Hepatocyte (in vitro differentiated cells): ENCODE measurements at regions not wholly inside any gene's neighbourhood (a gene's known extent, or its start where the extent isn't known, plus 50 kb on each side); places are given as distances from the start of the nearest gene placed in this dataset.

Source experiments
- DNase-seq: peaks from one replicate; pipeline ENCODE4 v3.0.0-alpha.2; 2016; ENCODE audit warnings: low spot score
- H2AFZ ChIP-seq: fragments of 200-600 bp; sonication (generic); 2 replicates; pipeline ENCODE4 v1.6.0; 2016; ENCODE audit warnings: antibody characterized with exemption, mild to moderate bottlenecking
- H3K27ac ChIP-seq: fragments of 200-600 bp; sonication (generic); 2 replicates; pipeline ENCODE4 v1.5.1; 2016; ENCODE audit warnings: mild to moderate bottlenecking
- H3K27me3 ChIP-seq: fragments of 200-600 bp; sonication (generic); 2 replicates; pipeline ENCODE4 v1.6.1; 2016
- H3K36me3 ChIP-seq: fragments of 200-600 bp; sonication (generic); replicated peaks from 2 replicates; pipeline ENCODE4 v1.5.1; 2016; ENCODE audit warnings: low read depth; ENCODE audit not compliant: insufficient read depth
- H3K4me1 ChIP-seq: fragments of 200-600 bp; sonication (generic); 2 replicates; pipeline ENCODE4 v1.5.1; 2016; ENCODE audit warnings: mild to moderate bottlenecking, moderate library complexity; ENCODE audit not compliant: insufficient read depth
- H3K4me2 ChIP-seq: fragments of 200-600 bp; sonication (generic); 2 replicates; pipeline ENCODE4 v1.6.0; 2016
- H3K4me3 ChIP-seq: fragments of 200-600 bp; sonication (generic); 2 replicates; pipeline ENCODE4 v1.5.1; 2016; ENCODE audit warnings: mild to moderate bottlenecking
- H3K79me2 ChIP-seq: fragments of 200-600 bp; sonication (generic); 2 replicates; pipeline ENCODE4 v1.6.0; 2017; ENCODE audit warnings: mild to moderate bottlenecking
- H3K9me2 ChIP-seq: fragments of 200-600 bp; sonication (generic); replicated peaks from 2 replicates; pipeline ENCODE4 v1.6.0; 2017; ENCODE audit warnings: mild to moderate bottlenecking; ENCODE audit not compliant: insufficient read depth
- H3K9me3 ChIP-seq: fragments of 200-600 bp; sonication (generic); 2 replicates; pipeline ENCODE4 v1.5.1; 2016; ENCODE audit warnings: low read depth, mild to moderate bottlenecking
- H4K20me1 ChIP-seq: fragments of 200-600 bp; sonication (generic); 2 replicates; pipeline ENCODE4 v1.6.0; 2016; ENCODE audit warnings: mild to moderate bottlenecking; ENCODE audit not compliant: insufficient read depth, poor library complexity, severe bottlenecking
- EZH2 ChIP-seq: fragments of 200-600 bp; sonication (generic); IDR thresholded peaks from 2 replicates; pipeline ENCODE4 v1.6.1; 2016; ENCODE audit warnings: antibody characterized with exemption, mild to moderate bottlenecking, borderline replicate concordance
- EZH2phosphoT487 ChIP-seq: fragments of 200-600 bp; sonication (generic); IDR thresholded peaks from one replicate; pipeline ENCODE4 v1.6.1; 2018; ENCODE audit warnings: antibody characterized with exemption, mild to moderate bottlenecking, low read depth, moderate library complexity; ENCODE audit not compliant: unreplicated experiment, severe bottlenecking
- WGBS: methylation state at CpG from one replicate; pipeline ENCODE4 v1.1.6; 2016; ENCODE audit warnings: low lambda C conversion rate; ENCODE audit errors: missing lambda C conversion rate; 5-methylcytosine and 5-hydroxymethylcytosine counted together
- TF ChIP-seq, protein P1 (sequence below): fragments of 200-600 bp; sonication (generic); IDR thresholded peaks from 2 replicates; pipeline ENCODE4 v1.5.1; 2016; ENCODE audit warnings: antibody characterized with exemption, mild to moderate bottlenecking; ENCODE audit not compliant: poor library complexity

DNA sequence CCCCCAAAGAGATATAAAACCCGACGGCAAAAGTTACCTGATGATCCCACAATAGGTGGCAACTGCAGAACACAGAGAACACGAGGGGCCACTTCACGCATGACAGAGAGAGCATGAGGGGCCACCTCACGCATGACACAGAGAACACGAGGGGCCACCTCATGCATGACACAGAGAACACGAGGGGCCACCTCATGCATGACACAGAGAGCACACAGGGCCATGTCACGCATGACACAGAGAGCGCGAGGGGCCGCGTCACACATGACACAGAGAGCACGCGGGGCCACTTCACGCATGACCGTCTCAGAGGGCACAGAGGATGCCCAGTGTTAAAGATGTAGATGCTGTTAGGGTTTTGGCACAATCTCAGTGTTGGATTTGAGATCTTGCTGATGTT is 1359.5 kb downstream of the TBC1D22A start:
- WGBS: 87% methylated on average over 16 of the region's 16 CpGs
- no peak overlapping the region for H3K4me2 ChIP-seq
- H2AFZ ChIP-seq: no peak overlapping the region
- TF ChIP-seq, protein P1, sequence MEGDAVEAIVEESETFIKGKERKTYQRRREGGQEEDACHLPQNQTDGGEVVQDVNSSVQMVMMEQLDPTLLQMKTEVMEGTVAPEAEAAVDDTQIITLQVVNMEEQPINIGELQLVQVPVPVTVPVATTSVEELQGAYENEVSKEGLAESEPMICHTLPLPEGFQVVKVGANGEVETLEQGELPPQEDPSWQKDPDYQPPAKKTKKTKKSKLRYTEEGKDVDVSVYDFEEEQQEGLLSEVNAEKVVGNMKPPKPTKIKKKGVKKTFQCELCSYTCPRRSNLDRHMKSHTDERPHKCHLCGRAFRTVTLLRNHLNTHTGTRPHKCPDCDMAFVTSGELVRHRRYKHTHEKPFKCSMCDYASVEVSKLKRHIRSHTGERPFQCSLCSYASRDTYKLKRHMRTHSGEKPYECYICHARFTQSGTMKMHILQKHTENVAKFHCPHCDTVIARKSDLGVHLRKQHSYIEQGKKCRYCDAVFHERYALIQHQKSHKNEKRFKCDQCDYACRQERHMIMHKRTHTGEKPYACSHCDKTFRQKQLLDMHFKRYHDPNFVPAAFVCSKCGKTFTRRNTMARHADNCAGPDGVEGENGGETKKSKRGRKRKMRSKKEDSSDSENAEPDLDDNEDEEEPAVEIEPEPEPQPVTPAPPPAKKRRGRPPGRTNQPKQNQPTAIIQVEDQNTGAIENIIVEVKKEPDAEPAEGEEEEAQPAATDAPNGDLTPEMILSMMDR: no peak
- TF ChIP-seq EZH2 (no peak), EZH2phosphoT487 (no peak)
- H3K9me3 ChIP-seq: no peaks in the 10 kb centered on the region
- H4K20me1 ChIP-seq: no peaks in the 10 kb centered on the region
- no peaks in the 10 kb centered on the region for H3K36me3 ChIP-seq
- no peaks in the 10 kb centered on the region for H3K4me1 ChIP-seq
- no peaks in the 10 kb centered on the region for H3K79me2 ChIP-seq
- no peak overlapping the region for H3K27ac ChIP-seq
- DNase-seq: no peak
- H3K27me3 ChIP-seq: no peaks in the 10 kb centered on the region
- H3K9me2 ChIP-seq: no peaks in the 10 kb centered on the region
- H3K4me3 ChIP-seq: no peak overlapping the region

DNA sequence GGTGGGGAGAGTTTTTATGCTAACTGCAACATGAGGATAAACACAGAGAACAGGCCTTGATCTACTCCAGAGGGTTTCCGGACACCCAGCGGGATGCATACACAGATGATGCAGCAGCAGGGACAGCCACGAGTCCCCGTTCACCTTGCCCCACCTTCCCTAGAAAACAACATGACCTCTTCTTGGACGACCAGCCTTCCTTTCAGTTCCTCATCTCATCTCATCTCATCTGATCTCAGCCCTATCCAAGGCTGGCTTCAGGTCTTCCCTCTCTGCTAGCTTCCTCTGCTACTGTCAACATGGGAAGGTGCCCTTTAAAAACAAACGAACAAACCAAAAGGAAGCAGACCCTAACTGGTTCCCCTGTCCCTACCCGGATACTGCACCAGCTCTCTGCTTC is 1356.2 kb downstream of the TBC1D22A start:
- no peak overlapping the region for H3K27ac ChIP-seq
- no peaks in the 10 kb centered on the region for H4K20me1 ChIP-seq
- H3K79me2 ChIP-seq: no peaks in the 10 kb centered on the region
- TF ChIP-seq, protein P1: no peak
- TF ChIP-seq EZH2phosphoT487 (no peak), EZH2 (no peak)
- no peaks in the 10 kb centered on the region for H3K4me1 ChIP-seq
- 84% methylated on average over 7 of the region's 7 CpGs for WGBS
- H3K4me3 ChIP-seq: no peak overlapping the region
- no peaks in the 10 kb centered on the region for H3K36me3 ChIP-seq
- no peaks in the 10 kb centered on the region for H3K9me3 ChIP-seq
- DNase-seq: no peak
- H2AFZ ChIP-seq: no peak overlapping the region
- no peaks in the 10 kb centered on the region for H3K9me2 ChIP-seq
- H3K4me2 ChIP-seq: no peak overlapping the region
- H3K27me3 ChIP-seq: no peaks in the 10 kb centered on the region

DNA sequence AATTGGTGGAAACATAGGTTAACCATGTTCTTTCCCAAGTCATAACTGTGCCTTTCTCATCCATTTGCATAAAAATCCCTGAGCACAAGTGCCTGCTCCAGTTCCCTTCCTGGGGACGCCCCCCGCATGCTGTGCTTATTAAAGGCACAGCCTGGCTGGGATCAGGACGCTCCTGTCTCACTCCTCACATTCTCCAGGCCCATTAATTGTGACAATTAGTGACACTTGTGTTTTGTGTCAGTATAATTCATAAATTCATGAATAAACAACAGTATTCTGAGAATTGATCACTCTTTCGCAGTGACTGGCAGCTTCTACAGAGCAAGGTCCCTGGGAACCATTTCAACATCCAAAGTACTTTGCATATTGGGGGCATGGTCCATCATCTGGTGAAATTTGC is 1354.4 kb downstream of the TBC1D22A start:
- Histone ChIP-seq H3K36me3 (no peaks in the 10 kb centered on the region), H4K20me1 (no peaks in the 10 kb centered on the region), H3K27ac (no peak overlapping the region), H3K4me3 (no peak overlapping the region), H3K79me2 (no peaks in the 10 kb centered on the region), H2AFZ (no peak overlapping the region), H3K9me3 (no peaks in the 10 kb centered on the region), H3K4me2 (no peak overlapping the region), H3K4me1 (no peaks in the 10 kb centered on the region), H3K27me3 (no peaks in the 10 kb centered on the region), H3K9me2 (no peaks in the 10 kb centered on the region)
- WGBS: 89% methylated on average over 4 of the region's 4 CpGs
- TF ChIP-seq, protein P1: no peak
- TF ChIP-seq EZH2 (no peak), EZH2phosphoT487 (no peak)
- no peak for DNase-seq
